Right lobe of liver (tissue), 4 donors: ENCODE measurements at regions not wholly inside any gene's neighbourhood (a gene's known extent, or its start where the extent isn't known, plus 50 kb on each side); places are given as distances from the start of the nearest gene placed in this dataset.

ENCODE experiments used
- POLR2A ChIP-seq: fragments of 450-650 bp; IDR thresholded peaks from one replicate; pipeline ENCODE4 v1.6.1; 2017; ENCODE audit warnings: antibody characterized with exemption, mild to moderate bottlenecking
- TF ChIP-seq, protein P1 (sequence below), 4 donors: fragments of 200-600 bp in 3 of 4; fragments of 450-650 bp in 1 of 4; IDR thresholded peaks; one replicate each; pipeline versions ENCODE4 v1.5.1 to v1.8.0; 2016 to 2022; ENCODE audit warnings: antibody characterized with exemption in 4 of 4, mild to moderate bottlenecking in 2 of 4
- donor health status: DM: no; HTN: no; CAD: no.
- donor health status: DM: no; HTN: no; CAD: no.
- donor health status: DM: no; HTN: yes; CAD: no.

DNA sequence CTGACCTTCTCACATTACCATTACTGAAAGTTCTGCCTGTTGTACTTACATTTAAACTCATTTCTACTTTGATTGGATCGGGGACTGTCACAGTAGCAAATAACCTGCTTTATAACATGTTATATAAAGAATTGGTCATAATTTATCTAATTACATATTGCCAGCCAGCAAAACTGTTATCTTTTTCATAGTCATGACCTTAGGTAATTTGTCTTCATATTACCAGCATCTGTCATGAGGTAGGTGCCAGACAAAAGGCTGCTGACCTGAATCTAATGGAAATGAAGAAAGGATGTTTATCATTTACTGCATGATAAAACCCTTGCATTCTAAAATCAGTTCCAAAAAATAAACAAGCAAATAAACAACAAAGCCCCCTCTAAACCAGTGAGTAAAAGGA is 89.4 kb upstream of the LRP1B start:
- TF ChIP-seq, protein P1, sequence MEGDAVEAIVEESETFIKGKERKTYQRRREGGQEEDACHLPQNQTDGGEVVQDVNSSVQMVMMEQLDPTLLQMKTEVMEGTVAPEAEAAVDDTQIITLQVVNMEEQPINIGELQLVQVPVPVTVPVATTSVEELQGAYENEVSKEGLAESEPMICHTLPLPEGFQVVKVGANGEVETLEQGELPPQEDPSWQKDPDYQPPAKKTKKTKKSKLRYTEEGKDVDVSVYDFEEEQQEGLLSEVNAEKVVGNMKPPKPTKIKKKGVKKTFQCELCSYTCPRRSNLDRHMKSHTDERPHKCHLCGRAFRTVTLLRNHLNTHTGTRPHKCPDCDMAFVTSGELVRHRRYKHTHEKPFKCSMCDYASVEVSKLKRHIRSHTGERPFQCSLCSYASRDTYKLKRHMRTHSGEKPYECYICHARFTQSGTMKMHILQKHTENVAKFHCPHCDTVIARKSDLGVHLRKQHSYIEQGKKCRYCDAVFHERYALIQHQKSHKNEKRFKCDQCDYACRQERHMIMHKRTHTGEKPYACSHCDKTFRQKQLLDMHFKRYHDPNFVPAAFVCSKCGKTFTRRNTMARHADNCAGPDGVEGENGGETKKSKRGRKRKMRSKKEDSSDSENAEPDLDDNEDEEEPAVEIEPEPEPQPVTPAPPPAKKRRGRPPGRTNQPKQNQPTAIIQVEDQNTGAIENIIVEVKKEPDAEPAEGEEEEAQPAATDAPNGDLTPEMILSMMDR (IDR thresholded peaks at IDR 0.05) = no peak
- TF ChIP-seq POLR2A = no peak
